H1 (cell line): ENCODE measurements at regions not wholly inside any gene's neighbourhood (a gene's known extent, or its start where the extent isn't known, plus 50 kb on each side); places are given as distances from the start of the nearest gene placed in this dataset.

Source experiments
- CTCF ChIP-seq, 3 experiments: IDR thresholded peaks; 1 replicate in 2 of 3; 2 replicates in 1 of 3; pipeline versions ENCODE4 v1.5.1 to v1.6.1; 2011; ENCODE audit warnings: low read length in 3 of 3, mild to moderate bottlenecking in 3 of 3, inconsistent platforms in 2 of 3, low read depth in 1 of 3, moderate library complexity in 1 of 3; ENCODE audit not compliant: insufficient read depth in 1 of 3; ENCODE audit errors: control extremely low read depth in 1 of 3
- GABPA ChIP-seq: IDR thresholded peaks from 2 replicates; pipeline ENCODE4 v1.6.1; 2011; ENCODE audit warnings: mild to moderate bottlenecking, low read length, moderate library complexity, borderline replicate concordance; ENCODE audit not compliant: insufficient read depth
- HDAC2 ChIP-seq, 2 experiments: fragments of 300-600 bp in 1 of 2; sonication (generic) in 1 of 2; IDR thresholded peaks; 2 replicates each; pipeline ENCODE4 v1.6.1; 2011 to 2012; ENCODE audit warnings: low read depth in 2 of 2, low read length in 2 of 2, mild to moderate bottlenecking in 2 of 2, moderate library complexity in 2 of 2, borderline replicate concordance in 1 of 2, inconsistent platforms in 1 of 2
- KDM1A ChIP-seq: fragments of 200-600, 300-600 bp; sonication (generic); IDR thresholded peaks from 2 replicates; pipeline ENCODE4 v1.7.1; 2016; ENCODE audit warnings: mild to moderate bottlenecking, low read length, borderline replicate concordance
- POLR2A ChIP-seq, 2 experiments: IDR thresholded peaks; 1 replicate in 1 of 2; 2 replicates in 1 of 2; pipeline ENCODE4 v1.6.1; 2011; ENCODE audit warnings: low read depth in 2 of 2, low read length in 2 of 2, mild to moderate bottlenecking in 2 of 2; ENCODE audit errors: control extremely low read depth in 1 of 2
- SIN3A ChIP-seq, 2 experiments: IDR thresholded peaks in 1 of 2; conservative IDR thresholded peaks in 1 of 2; 2 replicates each; pipeline ENCODE4 v1.6.1; 2011 to 2012; ENCODE audit warnings: low read length in 2 of 2, improper control_type of control experiment in 1 of 2, low read depth in 1 of 2, mild to moderate bottlenecking in 1 of 2
- TBP ChIP-seq: IDR thresholded peaks from 2 replicates; pipeline ENCODE4 v1.6.1; 2011; ENCODE audit warnings: low read depth, low read length, improper control_type of control experiment

GRCh38 chr3:8246070-8246469 lies 255.6 kb upstream of the LMCD1 start:
- TF ChIP-seq SIN3A (conservative IDR thresholded peaks at IDR 0.05 in 1 of 2, IDR thresholded peaks at IDR 0.05 in 1 of 2; ENCODE audit: low read depth in 1 of 2, low read length in 2 of 2) (no peak), CTCF (IDR thresholded peaks at IDR 0.05; ENCODE audit: control extremely low read depth in 1 of 3, insufficient read depth in 1 of 3, low read depth in 1 of 3, low read length in 3 of 3) (no peak), GABPA (no peak), TBP (no peak), HDAC2 (IDR thresholded peaks at IDR 0.05; ENCODE audit: borderline replicate concordance in 1 of 2, low read depth in 2 of 2, low read length in 2 of 2) (no peak), KDM1A (no peak), POLR2A (IDR thresholded peaks at IDR 0.05; ENCODE audit: control extremely low read depth in 1 of 2, low read depth in 2 of 2, low read length in 2 of 2) (no peak)
